A549 (cell line): ENCODE measurements at regions not wholly inside any gene's neighbourhood (a gene's known extent, or its start where the extent isn't known, plus 50 kb on each side); places are given as distances from the start of the nearest gene placed in this dataset.

Source experiments
- CHD4 ChIP-seq: fragments of 200-600 bp; sonication (generic); IDR thresholded peaks from 2 replicates; pipeline ENCODE4 v1.6.1; 2016; ENCODE audit warnings: antibody characterized with exemption, mild to moderate bottlenecking, borderline replicate concordance
- CTCF ChIP-seq: fragments of >200 bp; sonication (Bioruptor Twin); formaldehyde crosslinking; IDR thresholded peaks from 3 replicates; pipeline ENCODE4 v1.5.1; 2016
- EHMT2 ChIP-seq: fragments of 200-600 bp; sonication (generic); IDR thresholded peaks from 2 replicates; pipeline ENCODE4 v1.6.1; 2016; ENCODE audit warnings: antibody characterized with exemption, low read depth, mild to moderate bottlenecking, moderate library complexity
- ELK1 ChIP-seq: fragments of 150-350 bp; IDR thresholded peaks from 2 replicates; pipeline ENCODE4 v1.6.1; 2014; ENCODE audit warnings: low read depth, mild to moderate bottlenecking, low read length
- EP300 ChIP-seq, 2 experiments: fragments of >200 bp; sonication (Bioruptor Twin); formaldehyde crosslinking; IDR thresholded peaks; 2 replicates in 1 of 2; 3 replicates in 1 of 2; pipeline ENCODE4 v1.6.1; 2016 to 2017
- HDAC2 ChIP-seq: fragments of 200-600 bp; sonication (generic); IDR thresholded peaks from 2 replicates; pipeline ENCODE4 v1.6.1; 2016
- KDM1A ChIP-seq: fragments of 200-600 bp; sonication (generic); IDR thresholded peaks from 2 replicates; pipeline ENCODE4 v1.6.1; 2016; ENCODE audit warnings: low read depth, mild to moderate bottlenecking
- MAFK ChIP-seq: fragments of 450-650 bp; IDR thresholded peaks from 2 replicates; pipeline ENCODE4 v1.6.1; 2014; ENCODE audit not compliant: partially characterized antibody
- MAX ChIP-seq: IDR thresholded peaks from 2 replicates; pipeline ENCODE4 v1.6.1; 2012
- MYC ChIP-seq: IDR thresholded peaks from 2 replicates; pipeline ENCODE4 v1.6.1; 2012; ENCODE audit warnings: mild to moderate bottlenecking, inconsistent platforms, low read length, improper control_type of control experiment, borderline replicate concordance
- POLR2A ChIP-seq: IDR thresholded peaks from 2 replicates; pipeline ENCODE4 v1.6.1; 2012; ENCODE audit warnings: mild to moderate bottlenecking, low read length
- POLR2AphosphoS2 ChIP-seq: conservative IDR thresholded peaks from 2 replicates; pipeline ENCODE4 v1.6.1; 2012; ENCODE audit warnings: low read length, improper control_type of control experiment, inconsistent platforms
- RAD21 ChIP-seq, 2 experiments: fragments of >200 bp in 1 of 2; sonication (Bioruptor Twin) in 1 of 2; formaldehyde crosslinking in 1 of 2; IDR thresholded peaks in 1 of 2; conservative IDR thresholded peaks in 1 of 2; 2 replicates in 1 of 2; 3 replicates in 1 of 2; pipeline ENCODE4 v1.6.1; 2012 to 2018; ENCODE audit warnings: inconsistent platforms in 1 of 2
- SREBF2 ChIP-seq: fragments of 450-650 bp; IDR thresholded peaks from 2 replicates; pipeline ENCODE4 v1.6.1; 2014; ENCODE audit warnings: mild to moderate bottlenecking, moderate library complexity

GRCh38 chr14:98754343-98755020 is 517.5 kb downstream of the BCL11B start:
- TF ChIP-seq MAFK, result no peak
- TF ChIP-seq CTCF, result no peak
- TF ChIP-seq MAX, result no peak
- TF ChIP-seq POLR2A, result no peak
- no peak for TF ChIP-seq MYC
- TF ChIP-seq RAD21 (conservative IDR thresholded peaks at IDR 0.05 in 1 of 2, IDR thresholded peaks at IDR 0.05 in 1 of 2), result no peak
- TF ChIP-seq KDM1A, result no peak
- no peak for TF ChIP-seq POLR2AphosphoS2
- TF ChIP-seq EP300 (IDR thresholded peaks at IDR 0.05), result no peak
- TF ChIP-seq CHD4, result no peak
- TF ChIP-seq ELK1, result no peak
- TF ChIP-seq EHMT2, result no peak
- TF ChIP-seq HDAC2, result no peak
- no peak for TF ChIP-seq SREBF2
